ENCODE measurements at regions not wholly inside any gene's neighbourhood (a gene's known extent, or its start where the extent isn't known, plus 50 kb on each side); places are given as distances from the start of the nearest gene placed in this dataset.

- H3K4me1 Mint-ChIP-seq (ENCODE audit: low read depth), result peaks cover 3% of the 10 kb centered on the region
- no peaks in the 10 kb centered on the region for H3K9me3 Mint-ChIP-seq (ENCODE audit: low read depth)
- no peak overlapping the region for H3K27ac Mint-ChIP-seq
- H3K36me3 Mint-ChIP-seq, result no peaks in the 10 kb centered on the region
- no peak overlapping the region for H3K4me3 Mint-ChIP-seq
- no peaks in the 10 kb centered on the region for H3K27me3 Mint-ChIP-seq
Measured at GRCh38 chr11:76298255-76298654, 82.7 kb downstream of the THAP12 start.

- Mint-ChIP-seq H3K36me3 (no peaks in the 10 kb centered on the region), H3K9me3 (ENCODE audit: low read depth) (no peaks in the 10 kb centered on the region), H3K4me1 (ENCODE audit: low read depth) (peaks cover 10% of the 10 kb centered on the region), H3K4me3 (no peak overlapping the region), H3K27ac (no peak overlapping the region), H3K27me3 (no peaks in the 10 kb centered on the region)
Measured at GRCh38 chr11:76296731-76297542, 84.0 kb downstream of the THAP12 start.

- H3K9me3 Mint-ChIP-seq (ENCODE audit: low read depth), result no peaks in the 10 kb centered on the region
- H3K27ac Mint-ChIP-seq, result no peak overlapping the region
- H3K4me1 Mint-ChIP-seq (ENCODE audit: low read depth), result peaks cover 17% of the 10 kb centered on the region
- no peak overlapping the region for H3K4me3 Mint-ChIP-seq
- no peaks in the 10 kb centered on the region for H3K36me3 Mint-ChIP-seq
- H3K27me3 Mint-ChIP-seq, result no peaks in the 10 kb centered on the region
Measured at GRCh38 chr11:76293189-76293631, 86.9 kb upstream of the WNT11 start.

GRCh38 chr11:76292583-76293188 lies 86.4 kb upstream of the WNT11 start:
- Mint-ChIP-seq H3K27ac (no peak overlapping the region), H3K9me3 (ENCODE audit: low read depth) (no peaks in the 10 kb centered on the region), H3K4me3 (no peak overlapping the region), H3K36me3 (no peaks in the 10 kb centered on the region), H3K27me3 (no peaks in the 10 kb centered on the region), H3K4me1 (ENCODE audit: low read depth) (peaks cover 22% of the 10 kb centered on the region)

- no peaks in the 10 kb centered on the region for H3K27me3 Mint-ChIP-seq
- H3K4me1 Mint-ChIP-seq (ENCODE audit: low read depth), result peaks cover 31% of the 10 kb centered on the region
- no peaks in the 10 kb centered on the region for H3K9me3 Mint-ChIP-seq (ENCODE audit: low read depth)
- no peak overlapping the region for H3K4me3 Mint-ChIP-seq
- H3K36me3 Mint-ChIP-seq, result no peaks in the 10 kb centered on the region
- no peak overlapping the region for H3K27ac Mint-ChIP-seq
Measured at GRCh38 chr11:76291576-76292526, 85.5 kb upstream of the WNT11 start.

- peak overlapping the region; percentile 64 for H3K4me3 Mint-ChIP-seq
- H3K36me3 Mint-ChIP-seq, result no peaks in the 10 kb centered on the region
- no peaks in the 10 kb centered on the region for H3K27me3 Mint-ChIP-seq
- peak overlapping the region; percentile 89 for H3K27ac Mint-ChIP-seq
- no peaks in the 10 kb centered on the region for H3K9me3 Mint-ChIP-seq (ENCODE audit: low read depth)
- H3K4me1 Mint-ChIP-seq (ENCODE audit: low read depth), result peaks cover 36% of the 10 kb centered on the region
Measured at GRCh38 chr11:76288166-76288980, 82.1 kb upstream of the WNT11 start.

GRCh38 chr11:76287227-76287626 lies 80.9 kb upstream of the WNT11 start:
- no peaks in the 10 kb centered on the region for H3K9me3 Mint-ChIP-seq (ENCODE audit: low read depth)
- H3K4me1 Mint-ChIP-seq (ENCODE audit: low read depth), result peaks cover 27% of the 10 kb centered on the region
- no peaks in the 10 kb centered on the region for H3K36me3 Mint-ChIP-seq
- H3K4me3 Mint-ChIP-seq, result no peak overlapping the region
- no peaks in the 10 kb centered on the region for H3K27me3 Mint-ChIP-seq
- H3K27ac Mint-ChIP-seq, result peak overlapping the region; percentile 89

- Mint-ChIP-seq H3K27ac (no peak overlapping the region), H3K9me3 (ENCODE audit: low read depth) (no peaks in the 10 kb centered on the region), H3K27me3 (no peaks in the 10 kb centered on the region), H3K4me3 (no peak overlapping the region), H3K36me3 (no peaks in the 10 kb centered on the region), H3K4me1 (ENCODE audit: low read depth) (peaks cover 30% of the 10 kb centered on the region)
Measured at GRCh38 chr11:76285397-76286104, 79.2 kb upstream of the WNT11 start.

- H3K27me3 Mint-ChIP-seq, result no peaks in the 10 kb centered on the region
- H3K36me3 Mint-ChIP-seq, result no peaks in the 10 kb centered on the region
- peaks cover 28% of the 10 kb centered on the region for H3K4me1 Mint-ChIP-seq (ENCODE audit: low read depth)
- H3K4me3 Mint-ChIP-seq, result no peak overlapping the region
- no peak overlapping the region for H3K27ac Mint-ChIP-seq
- H3K9me3 Mint-ChIP-seq (ENCODE audit: low read depth), result no peaks in the 10 kb centered on the region
Measured at GRCh38 chr11:76284161-76284560, 77.9 kb upstream of the WNT11 start.

- H3K4me3 Mint-ChIP-seq, result no peak overlapping the region
- H3K9me3 Mint-ChIP-seq (ENCODE audit: low read depth), result no peaks in the 10 kb centered on the region
- no peak overlapping the region for H3K27ac Mint-ChIP-seq
- H3K4me1 Mint-ChIP-seq (ENCODE audit: low read depth), result peaks cover 20% of the 10 kb centered on the region
- H3K27me3 Mint-ChIP-seq, result no peaks in the 10 kb centered on the region
- H3K36me3 Mint-ChIP-seq, result no peaks in the 10 kb centered on the region
Measured at GRCh38 chr11:76282811-76283595, 76.7 kb upstream of the WNT11 start.

GRCh38 chr11:76282172-76282571 lies 75.9 kb upstream of the WNT11 start:
- H3K9me3 Mint-ChIP-seq (ENCODE audit: low read depth), result no peaks in the 10 kb centered on the region
- no peaks in the 10 kb centered on the region for H3K36me3 Mint-ChIP-seq
- no peak overlapping the region for H3K27ac Mint-ChIP-seq
- H3K4me1 Mint-ChIP-seq (ENCODE audit: low read depth), result peaks cover 12% of the 10 kb centered on the region
- H3K27me3 Mint-ChIP-seq, result no peaks in the 10 kb centered on the region
- H3K4me3 Mint-ChIP-seq, result no peak overlapping the region

GRCh38 chr11:76281558-76281906 lies 75.2 kb upstream of the WNT11 start:
- peaks cover 8% of the 10 kb centered on the region for H3K4me1 Mint-ChIP-seq (ENCODE audit: low read depth)
- no peak overlapping the region for H3K27ac Mint-ChIP-seq
- H3K9me3 Mint-ChIP-seq (ENCODE audit: low read depth), result no peaks in the 10 kb centered on the region
- H3K4me3 Mint-ChIP-seq, result no peak overlapping the region
- H3K27me3 Mint-ChIP-seq, result no peaks in the 10 kb centered on the region
- no peaks in the 10 kb centered on the region for H3K36me3 Mint-ChIP-seq

- Mint-ChIP-seq H3K27ac (no peak overlapping the region), H3K4me1 (ENCODE audit: low read depth) (peaks cover 5% of the 10 kb centered on the region), H3K4me3 (no peak overlapping the region), H3K36me3 (no peaks in the 10 kb centered on the region), H3K9me3 (ENCODE audit: low read depth) (no peaks in the 10 kb centered on the region), H3K27me3 (no peaks in the 10 kb centered on the region)
Measured at GRCh38 chr11:76280882-76281557, 74.7 kb upstream of the WNT11 start.
